Panc1 (cell line): ENCODE measurements at regions not wholly inside any gene's neighbourhood (a gene's known extent, or its start where the extent isn't known, plus 50 kb on each side); places are given as distances from the start of the nearest gene placed in this dataset.

Experiments
- ATAC-seq: fragments of 200-7000 bp; cut with Tn5 transposase; 2 replicates; pipeline ENCODE4 v1.9.1; 2020; ENCODE audit warnings: mild to moderate bottlenecking, moderate library complexity
- BruUV-seq: library from RNA; stranded (reverse); fragments of 400-500 nt; replicated peaks from 2 replicates; lab custom pipeline; 2021; lab: Mats Ljungman, UMichigan
- CTCF ChIA-PET: fragments of 300-600 bp; sonication (Branson Sonifier 250); formaldehyde crosslinking; loops from one replicate; lab custom pipeline; 2022; ENCODE audit warnings: antibody characterized with exemption; lab: Charles Lee
- POLR2A ChIA-PET: fragments of 300-600 bp; sonication (Branson Sonifier 250); formaldehyde crosslinking; loops from one replicate; lab custom pipeline; 2022; ENCODE audit warnings: antibody characterized with exemption; lab: Charles Lee
- DNase-seq: peaks from one replicate; pipeline ENCODE4 v3.0.0-alpha.2; 2010; ENCODE audit warnings: low read depth, low spot score
- H3K27ac ChIP-seq: 2 replicates; pipeline ENCODE4 v1.5.1; 2011; ENCODE audit warnings: mild to moderate bottlenecking, low read length, inconsistent platforms
- H3K27me3 ChIP-seq: fragments of 200-500 bp; sonication (Bioruptor generic); 2 replicates; pipeline ENCODE4 v1.6.0; 2014; ENCODE audit warnings: low read length, inconsistent platforms; ENCODE audit not compliant: control insufficient read depth, insufficient read depth
- H3K36me3 ChIP-seq: fragments of 200-500 bp; sonication (Bioruptor generic); 2 replicates; pipeline ENCODE4 v1.5.1; 2014; ENCODE audit warnings: inconsistent platforms, mild to moderate bottlenecking, low read length, moderate library complexity; ENCODE audit not compliant: control insufficient read depth, insufficient read depth
- H3K4me1 ChIP-seq: 2 replicates; pipeline ENCODE4 v1.5.1; 2011; ENCODE audit warnings: inconsistent platforms, mild to moderate bottlenecking, low read length, moderate library complexity; ENCODE audit not compliant: control insufficient read depth, insufficient read depth
- H3K4me3 ChIP-seq, 2 experiments: 2 replicates each; pipeline ENCODE4 v1.5.1; 2011 to 2012; ENCODE audit warnings: low read depth in 2 of 2, low read length in 2 of 2, mild to moderate bottlenecking in 2 of 2, inconsistent platforms in 1 of 2, moderate library complexity in 1 of 2
- H3K9me3 ChIP-seq: fragments of 200-500 bp; sonication (Bioruptor generic); 2 replicates; pipeline ENCODE4 v1.5.1; 2014; ENCODE audit warnings: low read depth, mild to moderate bottlenecking, inconsistent platforms, low read length, moderate library complexity; ENCODE audit not compliant: control insufficient read depth, insufficient read depth
- POLR2AphosphoS5 ChIP-seq: IDR thresholded peaks from 2 replicates; pipeline ENCODE4 v1.6.1; 2012; ENCODE audit warnings: mild to moderate bottlenecking, low read depth, low read length, moderate library complexity
- REST ChIP-seq, 2 experiments: IDR thresholded peaks; 2 replicates each; pipeline ENCODE4 v1.6.1; 2011 to 2012; ENCODE audit warnings: low read depth in 2 of 2, control low read depth in 1 of 2, low read length in 1 of 2, mild to moderate bottlenecking in 1 of 2, moderate library complexity in 1 of 2; ENCODE audit not compliant: insufficient read depth in 1 of 2
- SIN3A ChIP-seq: IDR thresholded peaks from 2 replicates; pipeline ENCODE4 v1.6.1; 2012; ENCODE audit warnings: low read depth, mild to moderate bottlenecking, low read length, moderate library complexity, borderline replicate concordance; ENCODE audit not compliant: insufficient read depth
- TCF7L2 ChIP-seq: IDR thresholded peaks from 2 replicates; pipeline ENCODE4 v1.6.1; 2011; ENCODE audit warnings: mild to moderate bottlenecking, low read depth, low read length, inconsistent platforms
- in situ Hi-C: cut with HindIII; loops from 2 replicates; pipeline ENCODE4 v1.10.0; 2016; ENCODE audit warnings: low sequenced_read_pairs, low pct_unique_long_range_greater_than_20kb
- intact Hi-C: fragments of 100-400 bp; cut with micrococcal nuclease; formaldehyde crosslinking; loops from one replicate; pipeline ENCODE4 v1.10.0; 2022; ENCODE audit not compliant: unreplicated experiment
- TF ChIP-seq, protein P1 (sequence below): fragments of 450-650 bp; IDR thresholded peaks from 2 replicates; pipeline ENCODE4 v1.5.1; 2017; ENCODE audit warnings: mild to moderate bottlenecking

DNA sequence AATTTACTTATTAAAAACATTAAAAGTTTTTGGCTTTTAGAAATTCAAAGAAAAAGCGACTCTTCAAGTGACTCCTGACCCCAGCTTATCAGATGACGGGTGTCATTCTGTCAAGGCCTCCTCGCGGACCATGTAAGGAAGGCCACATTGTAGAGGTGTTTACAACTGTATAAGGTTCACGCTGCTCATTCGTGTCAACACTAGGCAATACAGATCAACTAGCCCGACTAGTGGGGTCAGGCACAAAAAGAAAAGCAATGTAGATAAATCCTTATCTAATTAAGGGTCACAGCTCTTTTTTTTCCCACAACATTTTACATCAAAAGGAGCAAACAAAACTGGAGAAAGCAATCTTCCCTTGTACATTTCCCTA, 207.5 kb upstream of the NR2F2 start:
- no peak for DNase-seq
- ATAC-seq, result no peak
- Histone ChIP-seq H3K9me3 (no peaks in the 10 kb centered on the region), H3K27ac (no peak overlapping the region), H3K4me3 (no peak overlapping the region), H3K4me1 (peaks cover 3% of the 10 kb centered on the region; the same call in 1 of the 2 replicates), H3K27me3 (no peaks in the 10 kb centered on the region), H3K36me3 (no peaks in the 10 kb centered on the region)
- intact Hi-C loops (no loop called here), in situ Hi-C loops (no loop called here)
- CTCF ChIA-PET, result interaction anchor here (0.7 kb wide), 1 partner anchor 354 kb away, joined by 5 read pairs; no protein-coding TSS in a partner anchor
- POLR2A ChIA-PET, result no interaction called here
- BruUV-seq, result no TSS peak
- TF ChIP-seq REST (IDR thresholded peaks at IDR 0.05; ENCODE audit: insufficient read depth in 1 of 2, low read depth in 2 of 2, low read length in 1 of 2) (no peak), POLR2AphosphoS5 (no peak), TCF7L2 (no peak), SIN3A (no peak)
- TF ChIP-seq, protein P1, sequence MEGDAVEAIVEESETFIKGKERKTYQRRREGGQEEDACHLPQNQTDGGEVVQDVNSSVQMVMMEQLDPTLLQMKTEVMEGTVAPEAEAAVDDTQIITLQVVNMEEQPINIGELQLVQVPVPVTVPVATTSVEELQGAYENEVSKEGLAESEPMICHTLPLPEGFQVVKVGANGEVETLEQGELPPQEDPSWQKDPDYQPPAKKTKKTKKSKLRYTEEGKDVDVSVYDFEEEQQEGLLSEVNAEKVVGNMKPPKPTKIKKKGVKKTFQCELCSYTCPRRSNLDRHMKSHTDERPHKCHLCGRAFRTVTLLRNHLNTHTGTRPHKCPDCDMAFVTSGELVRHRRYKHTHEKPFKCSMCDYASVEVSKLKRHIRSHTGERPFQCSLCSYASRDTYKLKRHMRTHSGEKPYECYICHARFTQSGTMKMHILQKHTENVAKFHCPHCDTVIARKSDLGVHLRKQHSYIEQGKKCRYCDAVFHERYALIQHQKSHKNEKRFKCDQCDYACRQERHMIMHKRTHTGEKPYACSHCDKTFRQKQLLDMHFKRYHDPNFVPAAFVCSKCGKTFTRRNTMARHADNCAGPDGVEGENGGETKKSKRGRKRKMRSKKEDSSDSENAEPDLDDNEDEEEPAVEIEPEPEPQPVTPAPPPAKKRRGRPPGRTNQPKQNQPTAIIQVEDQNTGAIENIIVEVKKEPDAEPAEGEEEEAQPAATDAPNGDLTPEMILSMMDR, result no peak

DNA sequence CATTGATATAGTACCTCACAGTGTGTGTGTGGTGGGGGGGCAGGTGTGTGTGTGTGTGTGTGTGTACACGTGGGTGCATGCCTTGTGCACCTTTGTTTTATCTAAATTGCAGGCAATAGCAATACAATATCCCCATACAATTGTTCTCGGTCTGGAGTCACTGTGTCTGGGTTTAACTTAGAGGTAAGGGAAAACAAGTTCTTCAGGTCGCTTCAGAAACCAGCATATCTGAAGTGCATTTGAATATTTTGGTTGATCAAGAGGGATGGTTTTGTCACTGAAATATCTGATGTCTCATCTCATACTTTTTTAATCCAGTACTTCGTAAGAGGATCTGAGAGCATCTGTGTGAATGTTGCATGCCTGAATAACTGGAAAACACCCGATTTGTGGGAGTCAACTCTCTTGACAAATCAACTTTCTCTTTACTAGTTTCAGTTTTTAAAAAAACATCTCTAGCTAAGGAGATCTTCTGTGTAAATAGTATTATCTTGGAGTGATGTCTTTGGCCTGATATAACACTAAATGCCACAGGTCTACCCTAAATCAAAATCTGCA, 206.8 kb upstream of the NR2F2 start:
- H3K27me3 ChIP-seq, result no peaks in the 10 kb centered on the region
- POLR2A ChIA-PET, result no interaction called here

More for the DNA sequence above, 206.8 kb upstream of the NR2F2 start:
- Histone ChIP-seq H3K9me3 (no peaks in the 10 kb centered on the region), H3K4me3 (no peak overlapping the region), H3K4me1 (peaks cover 3% of the 10 kb centered on the region; the same call in 1 of the 2 replicates), H3K36me3 (no peaks in the 10 kb centered on the region), H3K27ac (no peak overlapping the region)
- intact Hi-C loops (no loop called here), in situ Hi-C loops (no loop called here)
- ATAC-seq, result no peak
- CTCF ChIA-PET, result interaction anchor here (0.7 kb wide), 1 partner anchor 354 kb away, joined by 5 read pairs; no protein-coding TSS in a partner anchor
- no peak for DNase-seq
- no TSS peak for BruUV-seq
- TF ChIP-seq TCF7L2, result no peak
- TF ChIP-seq, protein P1, result no peak
- TF ChIP-seq SIN3A, result no peak
- TF ChIP-seq REST (IDR thresholded peaks at IDR 0.05; ENCODE audit: insufficient read depth in 1 of 2, low read depth in 2 of 2, low read length in 1 of 2), result no peak
- TF ChIP-seq POLR2AphosphoS5, result no peak
